ENCODE measurements at regions not wholly inside any gene's neighbourhood (a gene's known extent, or its start where the extent isn't known, plus 50 kb on each side); places are given as distances from the start of the nearest gene placed in this dataset.
"Not testable (repeated sequence)": the region's sequence is repeated elsewhere in the genome, so short reads cannot be mapped to it uniquely, and the experiment has no call there.

DNA sequence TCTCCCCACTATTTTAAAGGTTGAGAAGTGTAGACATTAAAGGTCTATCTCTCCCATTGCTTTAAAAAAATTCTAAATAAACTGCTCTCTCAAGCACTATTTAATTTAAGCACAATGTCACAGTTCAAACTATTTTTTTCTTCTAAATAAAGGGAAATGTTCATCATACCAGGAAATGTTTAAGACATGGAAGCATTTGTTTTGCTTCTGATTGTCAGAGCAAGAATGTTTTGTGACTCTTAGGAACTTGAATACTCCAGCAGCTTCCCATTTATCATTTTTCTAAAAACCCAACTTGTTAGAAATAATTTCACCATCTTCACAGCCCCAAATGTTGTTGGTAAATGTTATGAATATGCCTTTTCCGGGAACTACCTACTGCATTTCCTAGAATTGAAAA is 121.8 kb upstream of the NTF3 start:
- no peak for DNase-seq (ENCODE audit: low read depth)

DNA sequence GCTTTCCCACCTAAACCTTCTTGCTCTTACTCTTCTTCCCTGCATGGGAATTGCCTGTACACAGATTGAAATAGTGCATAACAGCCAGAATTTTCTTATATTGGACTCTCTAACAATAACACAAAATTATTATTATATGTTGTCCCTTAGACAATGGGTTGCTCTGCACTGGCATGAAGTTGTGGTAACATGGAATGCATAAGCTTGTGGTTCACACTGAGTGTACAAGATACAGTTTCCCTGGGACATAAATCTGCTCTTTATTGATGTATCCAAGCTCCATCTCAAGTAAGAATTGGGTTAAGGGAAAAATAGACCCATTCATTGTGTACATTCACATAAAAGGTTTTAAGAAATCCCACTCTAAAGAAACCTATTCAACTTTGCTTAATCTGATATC is 114.4 kb upstream of the NTF3 start:
- no peak for DNase-seq (ENCODE audit: low read depth)

DNA sequence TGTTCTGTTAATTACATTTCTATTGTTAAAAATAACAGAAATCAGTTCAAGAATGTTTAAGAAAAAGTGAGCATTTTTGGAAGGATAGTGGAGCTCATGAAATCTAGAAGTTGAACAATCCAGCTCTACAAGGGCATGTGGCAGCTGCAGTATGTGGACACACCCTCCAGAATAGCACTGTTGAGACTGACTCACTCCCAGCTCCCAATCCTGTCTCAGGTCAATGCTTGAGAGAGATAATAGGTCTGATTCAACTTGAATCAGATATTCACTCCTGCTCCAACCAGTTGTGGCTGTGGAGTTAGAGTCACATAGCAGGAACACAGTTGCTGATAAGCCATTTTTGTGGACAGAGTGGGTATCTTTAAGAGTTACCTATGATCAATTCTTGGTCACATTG is 113.0 kb upstream of the NTF3 start:
- DNase-seq (ENCODE audit: low read depth), result no peak

DNA sequence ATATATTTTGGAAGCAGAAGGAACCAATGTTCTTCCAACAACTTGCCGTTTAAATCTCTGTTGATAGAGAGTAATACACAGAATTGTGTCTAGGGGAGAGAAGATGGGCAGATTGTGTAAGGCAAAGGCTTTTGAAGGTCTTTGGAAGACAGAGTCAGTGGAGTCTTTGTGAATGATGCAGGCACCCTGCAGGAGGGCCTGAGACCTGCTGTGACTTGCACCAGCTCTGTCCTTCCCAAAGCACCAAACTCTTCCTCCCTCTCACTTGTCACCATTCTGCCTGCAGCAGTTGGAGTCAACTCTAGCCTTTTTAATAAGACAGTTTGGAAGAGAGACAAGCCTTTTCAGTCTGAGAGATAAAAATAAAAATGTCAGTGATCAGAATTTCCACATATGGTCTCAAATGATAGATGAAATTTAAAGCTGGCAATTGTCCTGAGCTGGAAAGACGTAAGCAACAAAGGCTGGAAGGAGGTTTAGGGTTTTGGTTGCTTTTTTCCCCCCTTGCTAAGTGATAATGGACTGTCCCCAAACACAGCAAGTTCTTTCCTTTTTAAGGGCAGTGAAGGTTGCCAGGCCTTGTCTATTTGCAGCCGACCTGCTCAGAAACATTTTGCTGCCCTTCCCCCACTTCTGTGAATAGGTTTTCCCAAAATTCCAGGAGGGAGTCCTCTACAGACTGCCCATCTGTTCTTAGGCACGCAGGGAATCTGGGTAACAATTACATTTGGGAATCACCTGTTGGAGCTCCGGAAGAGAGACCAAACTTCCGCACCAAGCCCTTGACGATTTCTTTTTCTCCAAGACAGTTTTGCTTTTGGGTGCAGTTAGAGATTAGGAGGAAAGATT is 103.0 kb upstream of the NTF3 start:
- DNase-seq (ENCODE audit: low read depth), result no peak

DNA sequence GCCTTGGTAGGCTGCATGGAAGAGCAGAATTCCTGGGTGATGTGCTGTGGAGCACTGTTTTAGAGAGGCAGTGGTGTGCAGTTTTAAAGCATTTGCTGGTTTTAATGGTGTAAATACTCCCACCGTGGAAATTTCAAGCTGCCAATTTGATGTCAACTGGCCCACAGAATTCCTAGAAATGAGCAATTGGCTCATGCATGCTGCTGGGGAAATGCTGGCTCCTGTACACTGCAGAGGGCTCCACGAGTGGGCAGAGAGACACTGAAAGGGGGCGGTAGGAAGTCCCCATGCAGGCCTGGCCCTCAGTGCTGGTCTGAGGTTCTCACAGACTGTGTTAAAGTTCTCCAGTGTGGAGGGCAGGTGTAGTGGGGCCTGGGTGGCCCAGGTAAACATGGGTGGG is 99.4 kb upstream of the NTF3 start:
- DNase-seq (ENCODE audit: low read depth), result no peak

DNA sequence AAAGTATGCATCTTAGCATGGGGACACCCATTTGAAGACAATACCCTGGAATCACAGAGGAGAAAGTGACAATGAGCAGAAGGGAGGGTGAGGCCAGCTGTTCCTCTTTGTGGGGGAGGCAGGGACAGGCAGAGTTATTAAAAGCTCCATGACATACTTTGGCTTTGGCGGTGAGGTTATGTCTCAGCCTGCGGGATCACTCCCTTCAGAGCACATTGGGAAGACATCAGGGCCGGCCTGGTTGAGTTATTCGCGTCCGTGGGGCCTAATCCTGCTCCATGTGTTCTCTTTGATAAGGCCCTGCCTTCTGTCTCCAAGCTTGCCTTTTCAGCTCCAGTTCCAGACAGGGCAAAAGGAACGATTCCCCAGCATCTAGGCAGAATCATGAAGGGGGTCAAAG is 98.8 kb upstream of the NTF3 start:
- DNase-seq (ENCODE audit: low read depth), result no peak

DNA sequence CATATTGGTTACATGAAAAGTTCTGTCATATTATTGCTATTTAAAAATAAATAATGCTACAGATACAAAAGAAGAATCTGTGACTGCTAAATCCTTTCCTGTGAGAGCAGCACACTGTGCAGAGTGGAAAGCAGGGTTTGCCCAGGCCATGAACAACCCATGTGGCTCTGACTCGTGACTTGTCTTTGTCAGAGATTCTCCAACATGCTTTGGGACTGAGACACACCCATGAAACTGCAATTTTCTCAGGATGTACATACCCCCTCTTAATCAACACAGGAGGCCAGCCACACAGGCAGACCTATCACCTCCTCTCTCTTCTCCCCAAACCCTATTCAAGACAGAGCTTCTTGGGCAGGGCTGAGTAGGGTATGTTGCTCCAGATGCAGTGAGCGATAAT is 96.8 kb upstream of the NTF3 start:
- DNase-seq (ENCODE audit: low read depth), result no peak

DNA sequence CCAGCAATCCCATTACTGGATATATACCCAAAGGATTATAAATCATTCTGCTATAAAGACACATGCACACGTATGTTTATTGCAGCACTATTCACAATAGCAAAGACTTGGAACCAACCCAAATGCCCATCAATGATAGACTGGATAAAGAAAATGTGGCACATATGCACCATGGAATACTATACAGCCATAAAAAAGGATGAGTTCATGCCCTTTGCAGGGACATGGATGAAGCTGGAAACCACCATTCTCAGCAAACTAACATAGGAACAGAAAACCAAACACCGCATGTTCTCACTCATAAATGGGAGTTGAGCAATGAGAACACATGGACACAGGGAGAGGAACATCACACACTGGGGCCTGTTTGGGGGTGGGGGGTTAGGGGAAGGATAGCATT is 90.8 kb upstream of the NTF3 start:
- not testable (repeated sequence) for DNase-seq (ENCODE audit: low read depth)

DNA sequence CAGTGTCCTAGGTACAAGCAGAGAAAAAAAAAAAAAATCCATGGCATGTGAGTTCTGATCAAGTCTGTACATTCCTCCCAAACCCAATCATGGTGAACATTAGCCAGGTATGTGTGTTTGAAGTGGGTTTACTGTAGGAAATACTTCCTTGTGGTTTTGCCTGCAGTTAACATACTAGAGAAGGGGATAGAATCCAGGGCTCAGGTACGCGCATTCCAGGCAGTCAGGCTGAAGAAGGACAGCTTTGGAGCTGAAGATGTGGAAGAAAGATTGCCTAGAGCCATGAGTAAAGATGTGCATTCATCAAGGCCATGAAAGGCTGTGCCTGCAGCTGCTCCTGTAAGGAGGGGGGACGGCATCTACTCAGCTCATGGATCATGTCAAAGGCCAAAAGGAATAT is 88.2 kb upstream of the NTF3 start:
- DNase-seq (ENCODE audit: low read depth), result no peak

DNA sequence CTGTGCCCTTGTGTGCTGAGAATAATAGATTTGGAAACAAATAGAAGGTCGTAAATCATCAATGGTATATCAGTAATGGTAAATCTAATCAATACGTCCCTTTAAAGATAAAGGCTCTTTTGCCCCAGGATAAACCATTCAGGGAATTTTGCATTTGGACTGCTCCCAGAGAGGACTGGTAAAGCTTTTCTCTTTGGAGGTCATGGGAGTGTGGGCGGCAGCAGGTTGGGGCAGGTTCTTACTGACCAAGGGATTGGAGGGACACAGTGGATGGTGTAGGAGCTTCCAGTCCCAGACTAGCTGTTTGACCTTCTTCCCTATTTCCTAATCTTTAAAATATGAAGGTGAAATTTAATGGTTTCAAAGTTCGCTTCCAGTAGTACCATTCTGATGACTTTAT is 87.8 kb upstream of the NTF3 start:
- no peak for DNase-seq (ENCODE audit: low read depth)

DNA sequence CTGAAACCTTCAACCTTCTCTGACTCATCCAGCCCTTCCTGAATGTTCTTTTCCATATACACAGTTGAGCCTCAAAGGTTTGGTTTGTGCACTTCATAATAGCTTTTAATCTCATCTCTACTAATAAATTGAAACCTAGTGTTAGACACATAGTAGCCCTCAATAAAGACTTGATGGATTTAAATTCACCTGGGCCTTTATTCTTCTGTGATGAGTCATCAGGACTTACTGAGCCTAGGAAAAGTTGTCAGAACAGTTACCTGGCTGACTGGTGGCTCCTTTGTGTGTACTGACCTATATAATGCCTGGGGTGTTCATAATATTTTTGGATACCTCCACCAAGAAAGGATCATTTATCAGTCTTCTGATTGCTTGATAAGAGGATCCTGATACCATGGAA is 86.4 kb upstream of the NTF3 start:
- DNase-seq (ENCODE audit: low read depth), result no peak

DNA sequence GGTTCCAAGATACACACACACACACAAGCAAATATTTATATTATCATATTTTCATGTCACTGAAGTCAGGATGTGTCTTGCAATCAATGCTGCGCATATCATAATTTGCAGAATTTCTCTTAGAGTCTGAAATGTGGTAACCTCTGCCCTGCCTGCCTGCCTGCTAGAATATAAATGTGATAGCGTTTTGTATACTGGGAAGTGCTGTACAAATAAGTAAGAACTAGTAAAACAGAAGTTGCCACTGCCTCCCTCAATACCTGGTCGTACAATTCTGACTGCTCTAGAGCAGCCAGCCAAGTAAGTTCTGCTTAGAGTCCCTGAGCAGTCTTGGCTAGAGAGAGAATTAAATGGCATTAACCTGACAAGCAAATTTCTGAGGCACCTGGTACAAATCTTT is 83.9 kb upstream of the NTF3 start:
- DNase-seq (ENCODE audit: low read depth), result no peak

DNA sequence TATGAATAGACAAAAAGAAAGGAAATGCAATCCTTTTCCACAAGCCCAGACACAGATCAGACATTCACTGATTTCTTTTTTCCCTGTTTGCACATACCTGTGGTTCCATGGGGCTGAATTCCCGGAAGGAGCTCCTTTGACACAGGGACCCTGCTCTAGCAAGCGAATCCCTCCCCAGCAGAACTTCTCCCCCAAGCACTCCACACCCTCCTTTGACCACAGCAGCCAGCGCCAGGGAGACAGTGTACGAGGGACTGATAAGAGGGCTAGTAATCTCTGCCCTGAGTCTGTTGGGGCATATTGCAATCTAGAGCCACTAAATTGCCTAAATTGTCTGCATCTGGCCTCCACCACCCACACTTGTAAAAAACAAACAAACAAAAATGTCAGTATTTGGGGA is 83.4 kb upstream of the NTF3 start:
- no peak for DNase-seq (ENCODE audit: low read depth)

DNA sequence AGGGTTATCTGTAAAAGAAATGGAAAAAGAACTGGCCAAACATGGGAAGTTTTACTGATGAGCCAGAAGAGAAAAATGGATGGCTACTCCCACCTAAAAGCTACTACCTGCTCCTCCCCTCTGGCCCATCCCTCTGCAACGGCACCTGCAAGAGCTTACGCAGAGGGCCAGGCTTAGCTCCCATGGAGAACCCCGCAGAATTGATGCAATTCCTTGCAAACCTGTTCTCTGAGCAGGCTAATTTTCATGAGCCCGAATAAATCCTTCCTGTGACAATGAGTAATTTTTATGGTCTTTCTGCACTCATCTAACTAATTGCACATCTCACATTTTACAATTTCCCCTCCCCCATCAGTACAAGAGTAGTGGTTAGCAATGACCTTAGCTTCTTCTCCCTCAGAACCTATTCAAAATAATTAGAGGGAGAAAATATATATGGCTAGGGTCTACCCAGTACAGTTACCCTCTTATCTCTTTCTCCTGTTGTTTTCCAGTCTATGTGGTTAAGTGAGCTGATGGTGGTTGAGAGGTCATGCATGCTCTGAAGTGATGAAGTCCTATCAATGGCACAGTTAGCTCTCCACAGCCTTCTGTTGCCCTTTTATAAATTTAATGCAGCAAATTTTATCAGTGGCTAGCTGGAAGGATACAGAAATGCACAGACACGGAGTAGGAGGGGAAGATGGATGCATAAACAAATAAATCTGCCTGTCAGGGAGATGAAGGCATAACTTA is 67.7 kb upstream of the NTF3 start:
- DNase-seq (ENCODE audit: low read depth), result no peak

DNA sequence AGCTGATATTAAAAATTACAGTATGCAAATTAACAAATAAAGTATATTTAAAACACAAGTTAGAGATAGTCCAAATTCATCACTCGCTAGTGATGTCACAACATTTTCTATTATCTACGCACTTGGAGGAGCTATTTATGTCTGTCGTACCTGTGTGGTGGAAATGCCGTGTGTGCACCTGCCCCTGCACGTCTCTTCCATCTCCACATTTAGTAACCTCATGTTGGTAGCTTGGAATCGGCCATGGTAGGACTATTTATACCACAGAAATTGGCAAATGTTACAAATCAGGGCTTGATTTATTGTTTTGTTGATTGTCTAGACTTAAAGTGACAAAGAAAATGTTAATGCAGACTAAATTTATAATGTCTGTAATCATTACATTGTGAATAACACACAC is 62.6 kb upstream of the NTF3 start:
- no peak for DNase-seq (ENCODE audit: low read depth)

DNA sequence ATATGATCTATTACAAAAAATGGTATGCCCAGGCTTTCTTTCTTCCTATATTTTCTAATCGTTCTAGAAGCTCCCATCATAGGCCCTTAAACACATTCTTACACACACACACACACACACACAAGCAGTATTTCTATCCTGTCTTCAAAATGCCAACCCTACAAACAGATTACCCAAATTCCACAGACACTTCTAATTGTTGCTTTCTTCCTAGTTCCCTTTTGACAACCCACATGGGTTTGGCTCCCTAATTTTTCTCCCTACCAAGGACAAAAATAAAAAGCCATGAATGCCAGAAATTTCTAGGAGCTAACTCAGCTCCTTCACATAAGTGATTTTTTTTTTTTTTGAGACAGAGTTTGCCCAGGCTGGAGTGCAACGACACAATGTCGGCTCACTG is 60.3 kb upstream of the NTF3 start:
- no peak for DNase-seq (ENCODE audit: low read depth)

DNA sequence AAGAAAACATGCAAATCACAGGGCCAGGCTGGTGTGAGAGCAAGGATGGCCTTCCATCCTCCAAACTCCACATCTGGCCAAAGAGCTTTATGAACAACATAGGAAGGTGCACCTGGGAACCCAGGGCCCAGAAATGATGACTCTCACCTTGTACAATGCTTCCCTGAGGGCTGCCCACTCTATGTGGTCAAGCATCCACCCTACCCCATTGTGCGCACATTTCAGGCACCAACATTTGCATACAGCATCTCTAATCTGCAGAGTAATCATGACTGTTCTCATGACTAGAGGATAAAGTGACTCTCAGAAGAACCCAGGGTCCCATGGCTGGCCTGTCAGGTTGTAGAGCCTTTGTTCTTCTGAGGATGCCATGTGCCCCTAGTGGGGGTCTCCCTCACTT is 57.2 kb upstream of the NTF3 start:
- no peak for DNase-seq (ENCODE audit: low read depth)

DNA sequence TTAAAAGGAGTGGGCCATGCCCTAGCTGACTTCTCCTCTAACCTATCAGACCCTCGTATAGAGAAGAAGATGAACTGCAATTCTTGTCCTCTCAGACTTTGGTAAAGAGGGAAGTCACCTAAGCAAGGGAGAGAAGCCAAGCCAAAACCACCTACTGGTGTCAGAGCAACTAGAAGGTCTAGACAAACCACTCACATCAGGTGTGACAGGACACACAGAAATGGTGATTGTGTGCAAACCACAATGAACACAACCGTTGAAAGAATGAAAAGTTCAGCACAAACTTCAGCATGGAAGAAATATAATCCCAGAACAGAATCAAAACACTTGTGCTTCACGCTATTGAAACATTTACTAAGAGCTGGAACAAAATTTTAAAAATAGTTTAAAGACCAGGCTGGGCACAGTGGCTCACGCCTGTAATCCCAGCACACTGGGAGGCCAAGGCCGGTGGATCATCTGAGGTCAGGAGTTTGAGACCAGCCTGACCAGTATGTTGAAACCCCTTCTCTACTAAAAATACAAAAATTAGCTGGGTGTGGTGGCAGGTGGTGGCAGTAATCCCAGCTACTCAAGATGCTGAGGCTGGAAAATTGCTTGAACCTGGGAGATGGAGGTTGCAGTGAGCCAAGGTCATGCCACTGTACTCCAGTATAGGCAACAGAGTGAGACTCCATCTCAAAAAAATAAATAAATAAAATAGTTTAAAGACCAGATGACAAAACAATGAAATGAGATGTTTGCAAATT is 56.2 kb upstream of the NTF3 start:
- DNase-seq (ENCODE audit: low read depth), result no peak

DNA sequence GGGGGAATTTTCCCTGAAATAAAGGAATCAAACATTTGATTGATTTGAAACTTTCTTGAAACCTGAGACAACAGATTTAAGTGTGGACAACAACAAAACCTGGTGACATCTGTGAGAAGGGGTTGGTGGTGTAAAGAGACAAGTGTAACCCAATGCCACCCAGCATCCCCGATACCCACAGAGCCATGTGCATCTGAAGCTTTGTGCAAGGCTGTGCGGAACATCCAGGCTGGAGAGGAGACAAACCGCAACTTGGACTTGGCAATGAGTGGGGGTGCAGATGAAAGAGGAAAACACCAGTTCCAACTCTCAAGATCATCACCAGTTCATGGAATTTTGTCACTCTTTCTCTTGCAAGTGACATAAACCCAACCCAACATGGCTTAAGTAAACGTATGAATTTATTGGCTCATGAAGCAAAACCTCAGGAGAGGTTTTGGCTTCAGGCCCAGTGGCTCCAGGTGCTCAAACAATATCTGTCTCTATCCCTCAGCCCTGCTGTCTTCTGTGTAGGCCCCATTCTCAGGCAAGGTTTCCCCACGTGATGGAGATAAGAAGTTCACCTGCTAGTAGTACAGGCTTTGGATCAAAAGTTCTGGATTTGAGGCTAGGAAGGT is 55.2 kb upstream of the NTF3 start:
- no peak for DNase-seq (ENCODE audit: low read depth)

DNA sequence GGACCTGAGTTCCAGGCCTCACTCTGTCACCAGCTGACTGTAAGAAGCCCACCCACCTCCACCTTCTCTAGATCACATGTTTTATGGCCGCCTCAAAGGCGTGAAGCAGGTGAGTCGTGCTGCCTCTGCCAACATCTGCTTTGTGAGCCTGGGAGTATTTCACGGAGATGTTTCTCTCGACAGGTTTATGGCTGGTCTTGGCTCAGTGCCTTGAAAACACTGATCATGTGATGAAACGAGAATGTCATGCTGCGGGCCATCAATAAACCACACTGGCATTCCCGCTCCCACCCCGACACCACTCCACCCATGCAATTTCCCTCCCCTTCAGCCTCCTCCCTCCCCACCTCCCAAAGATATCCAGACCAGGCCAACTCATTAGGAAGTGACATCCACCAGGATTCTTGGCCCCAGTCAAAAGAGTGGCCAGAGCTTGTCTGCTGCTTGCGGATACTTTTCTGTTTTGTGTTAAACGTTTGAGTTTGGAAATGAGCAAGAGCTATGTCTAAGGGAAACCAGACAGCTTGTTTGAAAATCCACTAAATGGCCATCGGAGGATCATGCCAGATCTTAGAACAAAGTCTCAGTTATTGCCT is 53.8 kb upstream of the NTF3 start:
- no peak for DNase-seq (ENCODE audit: low read depth)

DNA sequence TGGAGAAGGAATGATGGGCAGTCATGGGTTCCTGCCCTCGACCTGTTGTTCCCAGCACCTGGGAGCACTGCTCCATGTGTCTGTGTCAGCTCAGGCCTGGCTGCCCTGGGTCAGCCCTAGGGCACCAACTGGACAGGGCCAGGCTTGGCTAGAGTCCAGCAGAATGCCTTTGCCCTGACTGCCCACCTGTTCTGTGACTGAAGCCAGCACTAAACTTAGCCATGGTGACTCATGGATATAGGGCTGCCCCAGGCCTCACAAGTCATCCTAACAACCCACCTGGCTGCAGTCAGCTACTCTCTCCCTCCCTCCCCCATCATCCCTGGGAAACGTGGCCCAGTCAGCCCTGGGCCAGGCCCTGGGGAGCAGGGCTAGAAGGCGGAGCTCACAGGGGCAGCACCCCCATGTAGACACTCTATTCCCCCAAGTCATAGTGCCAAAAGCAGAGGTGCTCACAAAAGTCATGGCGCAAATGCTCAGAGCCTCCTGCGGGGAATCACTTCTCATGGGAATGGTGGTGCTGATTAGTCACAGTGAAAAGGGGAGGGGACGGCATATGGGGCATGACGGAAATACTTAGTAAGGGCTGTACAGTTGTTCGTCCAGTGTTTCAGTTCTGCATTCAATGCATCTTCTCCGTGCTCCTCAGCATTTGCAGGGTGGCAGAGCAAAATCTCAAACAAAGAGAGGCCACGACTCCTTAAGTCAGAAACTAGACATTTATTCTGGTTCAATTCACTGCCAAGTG is 52.0 kb upstream of the NTF3 start:
- DNase-seq (ENCODE audit: low read depth), result no peak

Data from amniotic epithelial cell (primary cell).